WI38 (cell line): ENCODE measurements at regions not wholly inside any gene's neighbourhood (a gene's known extent, or its start where the extent isn't known, plus 50 kb on each side); places are given as distances from the start of the nearest gene placed in this dataset.

ENCODE experiments used
- H3K4me3 ChIP-seq: 2 replicates; pipeline ENCODE4 v1.5.1; 2011; ENCODE audit warnings: low read depth, mild to moderate bottlenecking, control low read depth, low read length
- TF ChIP-seq, protein P1 (sequence below): IDR thresholded peaks from 2 replicates; pipeline ENCODE4 v1.5.1; 2012; ENCODE audit warnings: low read depth, mild to moderate bottlenecking, control low read depth, low read length

- TF ChIP-seq, protein P1, sequence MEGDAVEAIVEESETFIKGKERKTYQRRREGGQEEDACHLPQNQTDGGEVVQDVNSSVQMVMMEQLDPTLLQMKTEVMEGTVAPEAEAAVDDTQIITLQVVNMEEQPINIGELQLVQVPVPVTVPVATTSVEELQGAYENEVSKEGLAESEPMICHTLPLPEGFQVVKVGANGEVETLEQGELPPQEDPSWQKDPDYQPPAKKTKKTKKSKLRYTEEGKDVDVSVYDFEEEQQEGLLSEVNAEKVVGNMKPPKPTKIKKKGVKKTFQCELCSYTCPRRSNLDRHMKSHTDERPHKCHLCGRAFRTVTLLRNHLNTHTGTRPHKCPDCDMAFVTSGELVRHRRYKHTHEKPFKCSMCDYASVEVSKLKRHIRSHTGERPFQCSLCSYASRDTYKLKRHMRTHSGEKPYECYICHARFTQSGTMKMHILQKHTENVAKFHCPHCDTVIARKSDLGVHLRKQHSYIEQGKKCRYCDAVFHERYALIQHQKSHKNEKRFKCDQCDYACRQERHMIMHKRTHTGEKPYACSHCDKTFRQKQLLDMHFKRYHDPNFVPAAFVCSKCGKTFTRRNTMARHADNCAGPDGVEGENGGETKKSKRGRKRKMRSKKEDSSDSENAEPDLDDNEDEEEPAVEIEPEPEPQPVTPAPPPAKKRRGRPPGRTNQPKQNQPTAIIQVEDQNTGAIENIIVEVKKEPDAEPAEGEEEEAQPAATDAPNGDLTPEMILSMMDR, result no peak
- H3K4me3 ChIP-seq, result no peak overlapping the region
Observed at GRCh38 chr12:75707983-75708382, 196.6 kb upstream of the KRR1 start.

- peak overlapping the region; percentile 40 for H3K4me3 ChIP-seq
- TF ChIP-seq, protein P1, result no peak
Observed at GRCh38 chr12:75706786-75707605, 195.6 kb upstream of the KRR1 start.

DNA sequence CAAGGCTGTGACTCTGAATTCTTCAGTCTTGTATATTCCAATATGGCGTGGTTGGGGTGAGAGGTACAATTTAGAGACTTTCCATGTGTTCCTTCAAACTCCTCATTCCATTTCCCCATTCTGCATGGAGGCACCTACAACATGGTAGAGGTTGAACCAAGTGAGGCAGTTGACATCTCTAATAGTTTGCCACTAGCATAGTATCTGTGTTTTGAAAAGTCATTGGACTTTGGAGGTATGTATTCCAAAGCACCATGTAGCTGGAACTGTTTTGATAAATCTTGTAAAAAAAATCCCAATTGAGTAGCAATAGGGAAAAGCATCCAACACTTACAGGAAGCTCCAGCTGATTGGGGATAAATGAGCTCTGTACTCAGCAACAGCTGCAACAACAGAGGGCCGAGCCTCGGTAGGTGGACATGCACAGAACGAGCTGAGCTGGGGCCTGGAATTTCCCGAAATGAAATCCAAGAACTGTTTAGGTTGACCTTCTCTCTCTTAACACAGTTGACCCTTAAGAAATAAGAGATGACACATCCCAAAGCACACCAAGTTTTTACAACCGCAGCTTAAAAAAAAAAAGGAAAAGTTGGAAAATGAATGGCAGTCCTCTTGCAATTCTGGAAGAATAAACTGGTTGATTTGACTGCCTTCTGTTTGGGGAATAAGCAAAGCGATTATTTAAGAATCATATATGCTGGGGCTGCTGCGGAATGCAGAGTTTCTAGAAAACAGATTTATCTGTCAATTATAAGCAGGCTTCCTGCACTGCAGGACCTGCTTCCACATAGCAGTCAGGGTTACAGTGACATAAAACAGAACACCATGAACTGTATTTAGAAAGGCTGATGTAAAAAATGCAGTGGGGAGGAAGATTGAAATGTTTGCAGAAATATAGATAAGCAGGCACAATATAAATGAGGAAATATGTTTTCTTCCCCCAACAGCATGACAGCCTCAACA is 194.6 kb upstream of the KRR1 start:
- TF ChIP-seq, protein P1, result no peak
- H3K4me3 ChIP-seq, result peak overlapping the region; percentile 40

DNA sequence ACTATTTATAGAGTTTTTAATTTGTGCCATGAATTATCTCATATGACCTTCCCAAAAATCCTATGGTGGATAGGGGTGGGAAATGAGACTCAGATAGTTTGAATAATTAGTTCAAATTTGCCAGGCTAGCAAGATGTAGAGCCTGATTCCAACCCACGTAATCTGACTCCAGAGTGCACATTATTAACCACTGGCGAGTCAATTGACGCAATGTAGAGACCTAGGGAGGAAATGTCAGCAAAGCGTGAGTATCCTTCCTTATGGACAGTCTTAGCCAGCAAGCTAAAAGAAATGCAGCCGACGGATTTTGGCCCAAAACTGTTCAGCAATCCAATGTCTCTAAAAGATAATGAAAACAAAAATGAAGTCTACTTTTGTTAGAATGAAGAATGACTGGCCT is 193.3 kb upstream of the KRR1 start:
- no peak overlapping the region for H3K4me3 ChIP-seq
- TF ChIP-seq, protein P1, result no peak

- no peak overlapping the region for H3K4me3 ChIP-seq
- TF ChIP-seq, protein P1, result no peak
Observed at GRCh38 chr12:75704208-75704607, 192.8 kb upstream of the KRR1 start.

GRCh38 chr12:75703131-75703530 is 191.7 kb upstream of the KRR1 start:
- no peak overlapping the region for H3K4me3 ChIP-seq
- TF ChIP-seq, protein P1, result no peak
